Astrocyte (in vitro differentiated cells and primary cell): ENCODE measurements at regions not wholly inside any gene's neighbourhood (a gene's known extent, or its start where the extent isn't known, plus 50 kb on each side); places are given as distances from the start of the nearest gene placed in this dataset.

Source experiments
- DNase-seq: peaks from one replicate; pipeline ENCODE4 v3.0.0-alpha.2; 2010; ENCODE audit warnings: low read depth
- FAIRE-seq: peaks from 2 replicates; lab custom pipeline; 2011; peaks lifted over from hg19 to GRCh38; lab: Jason Lieb, UNC
- H2AFZ ChIP-seq: 2 replicates; pipeline ENCODE4 v1.6.0; 2012; ENCODE audit warnings: low read depth, low read length, inconsistent platforms
- H3K27ac ChIP-seq: 2 replicates; pipeline ENCODE4 v1.5.1; 2011; ENCODE audit warnings: low read depth, low read length, inconsistent platforms
- H3K27me3 ChIP-seq: 2 replicates; pipeline ENCODE4 v1.6.0; 2011; ENCODE audit warnings: low read length, inconsistent platforms; ENCODE audit not compliant: insufficient read depth
- H3K36me3 ChIP-seq: 2 replicates; pipeline ENCODE4 v1.5.1; 2011; ENCODE audit warnings: low read length, inconsistent platforms; ENCODE audit not compliant: insufficient read depth
- H3K4me1 ChIP-seq: 2 replicates; pipeline ENCODE4 v1.5.1; 2011; ENCODE audit warnings: low read length, inconsistent platforms; ENCODE audit not compliant: insufficient read depth
- H3K4me2 ChIP-seq: 2 replicates; pipeline ENCODE4 v1.6.0; 2012; ENCODE audit warnings: low read length, inconsistent platforms
- H3K4me3 ChIP-seq: 2 replicates; pipeline ENCODE4 v1.5.1; 2011; ENCODE audit warnings: low read depth, mild to moderate bottlenecking, low read length, inconsistent platforms; ENCODE audit not compliant: insufficient read depth
- H3K79me2 ChIP-seq: 2 replicates; pipeline ENCODE4 v1.6.0; 2012; ENCODE audit warnings: mild to moderate bottlenecking, low read length, inconsistent platforms; ENCODE audit not compliant: insufficient read depth
- H3K9ac ChIP-seq: 2 replicates; pipeline ENCODE4 v1.6.0; 2012; ENCODE audit warnings: mild to moderate bottlenecking, low read length, inconsistent platforms
- H3K9me3 ChIP-seq: 2 replicates; pipeline ENCODE4 v1.5.1; 2012; ENCODE audit warnings: low read depth, mild to moderate bottlenecking, low read length, inconsistent platforms; ENCODE audit not compliant: insufficient read depth
- H4K20me1 ChIP-seq: 2 replicates; pipeline ENCODE4 v1.6.0; 2012; ENCODE audit warnings: low read length, inconsistent platforms; ENCODE audit not compliant: insufficient read depth
- H3K27ac Mint-ChIP-seq: one replicate; pipeline ENCODE4 v1.8.0; 2021; ENCODE audit warnings: mild to moderate bottlenecking, mixed read lengths; ENCODE audit not compliant: unreplicated experiment
- H3K27me3 Mint-ChIP-seq: one replicate; pipeline ENCODE4 v1.8.0; 2021; ENCODE audit warnings: low read depth, mixed read lengths; ENCODE audit not compliant: unreplicated experiment
- H3K36me3 Mint-ChIP-seq: one replicate; pipeline ENCODE4 v1.8.0; 2021; ENCODE audit warnings: low read depth, mixed read lengths; ENCODE audit not compliant: unreplicated experiment
- H3K4me1 Mint-ChIP-seq: one replicate; pipeline ENCODE4 v1.8.0; 2021; ENCODE audit warnings: low read depth, mixed read lengths; ENCODE audit not compliant: unreplicated experiment
- H3K4me3 Mint-ChIP-seq: one replicate; pipeline ENCODE4 v1.8.0; 2021; ENCODE audit warnings: mild to moderate bottlenecking, moderate library complexity, mixed read lengths; ENCODE audit not compliant: unreplicated experiment
- H3K9me3 Mint-ChIP-seq: one replicate; pipeline ENCODE4 v1.8.0; 2021; ENCODE audit warnings: mild to moderate bottlenecking, mixed read lengths; ENCODE audit not compliant: unreplicated experiment
- EZH2 ChIP-seq: IDR thresholded peaks from 2 replicates; pipeline ENCODE4 v1.6.1; 2012; ENCODE audit warnings: mild to moderate bottlenecking, low read length, inconsistent platforms; ENCODE audit not compliant: insufficient read depth
- TF ChIP-seq, protein P1 (sequence below): IDR thresholded peaks from 2 replicates; pipeline ENCODE4 v1.5.1; 2011; ENCODE audit warnings: low read depth, mild to moderate bottlenecking, inconsistent platforms, low read length, moderate library complexity; ENCODE audit not compliant: insufficient read depth

DNA sequence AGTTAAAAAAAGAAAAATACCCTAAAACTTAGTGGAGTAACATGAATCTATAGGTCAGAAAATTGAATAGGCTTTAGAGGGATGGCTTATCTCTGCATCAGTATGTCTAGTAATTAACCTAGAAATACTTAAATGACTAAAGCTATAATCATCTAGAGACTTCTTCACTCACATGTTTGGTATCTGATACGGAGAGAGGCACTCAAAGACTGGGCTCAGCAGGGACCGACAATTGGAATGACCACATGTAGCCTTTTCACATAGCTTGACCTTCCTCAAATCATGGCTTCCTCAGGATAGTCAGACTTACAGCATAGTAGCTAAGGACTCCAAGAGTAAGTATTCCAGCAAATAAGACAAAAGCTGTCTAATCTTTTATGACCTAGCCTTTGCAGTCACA, 105.3 kb upstream of the RORB start:
- H3K79me2 ChIP-seq, result no peaks in the 10 kb centered on the region
- H4K20me1 ChIP-seq, result no peaks in the 10 kb centered on the region
- no peak overlapping the region for H3K4me3 Mint-ChIP-seq
- H3K27me3 ChIP-seq, result no peaks in the 10 kb centered on the region
- DNase-seq, result no peak
- H3K4me1 ChIP-seq, result no peaks in the 10 kb centered on the region
- H3K9me3 ChIP-seq, result no peaks in the 10 kb centered on the region
- no peak overlapping the region for H2AFZ ChIP-seq
- no peak overlapping the region for H3K4me3 ChIP-seq
- no peaks in the 10 kb centered on the region for H3K9me3 Mint-ChIP-seq
- H3K9ac ChIP-seq, result no peak overlapping the region
- no peaks in the 10 kb centered on the region for H3K36me3 Mint-ChIP-seq
- H3K4me2 ChIP-seq, result no peak overlapping the region
- TF ChIP-seq EZH2, result no peak
- TF ChIP-seq, protein P1, sequence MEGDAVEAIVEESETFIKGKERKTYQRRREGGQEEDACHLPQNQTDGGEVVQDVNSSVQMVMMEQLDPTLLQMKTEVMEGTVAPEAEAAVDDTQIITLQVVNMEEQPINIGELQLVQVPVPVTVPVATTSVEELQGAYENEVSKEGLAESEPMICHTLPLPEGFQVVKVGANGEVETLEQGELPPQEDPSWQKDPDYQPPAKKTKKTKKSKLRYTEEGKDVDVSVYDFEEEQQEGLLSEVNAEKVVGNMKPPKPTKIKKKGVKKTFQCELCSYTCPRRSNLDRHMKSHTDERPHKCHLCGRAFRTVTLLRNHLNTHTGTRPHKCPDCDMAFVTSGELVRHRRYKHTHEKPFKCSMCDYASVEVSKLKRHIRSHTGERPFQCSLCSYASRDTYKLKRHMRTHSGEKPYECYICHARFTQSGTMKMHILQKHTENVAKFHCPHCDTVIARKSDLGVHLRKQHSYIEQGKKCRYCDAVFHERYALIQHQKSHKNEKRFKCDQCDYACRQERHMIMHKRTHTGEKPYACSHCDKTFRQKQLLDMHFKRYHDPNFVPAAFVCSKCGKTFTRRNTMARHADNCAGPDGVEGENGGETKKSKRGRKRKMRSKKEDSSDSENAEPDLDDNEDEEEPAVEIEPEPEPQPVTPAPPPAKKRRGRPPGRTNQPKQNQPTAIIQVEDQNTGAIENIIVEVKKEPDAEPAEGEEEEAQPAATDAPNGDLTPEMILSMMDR, result no peak
- no peaks in the 10 kb centered on the region for H3K27me3 Mint-ChIP-seq
- H3K27ac ChIP-seq, result no peak overlapping the region
- peaks cover 5% of the 10 kb centered on the region for H3K4me1 Mint-ChIP-seq
- no peak overlapping the region for H3K27ac Mint-ChIP-seq
- no peaks in the 10 kb centered on the region for H3K36me3 ChIP-seq
- no peak for FAIRE-seq

DNA sequence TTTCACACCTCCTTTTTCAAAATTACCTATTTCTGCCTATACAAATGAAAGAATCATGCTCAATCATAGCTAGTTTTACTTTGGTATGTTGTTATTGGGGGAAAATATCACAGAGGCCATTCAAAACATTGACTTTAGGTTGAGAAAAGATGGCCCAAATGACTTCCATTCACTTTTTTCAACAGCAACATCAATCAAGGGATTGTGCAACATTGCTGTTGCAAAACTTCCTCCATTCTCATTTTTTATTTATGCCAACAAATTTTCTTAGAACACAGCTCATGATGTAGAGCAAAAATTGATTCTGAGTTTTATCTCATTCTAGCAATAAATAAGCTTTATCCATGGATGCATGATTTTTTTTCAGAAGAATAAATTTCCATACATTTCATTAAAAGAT, 93.6 kb upstream of the RORB start:
- Histone ChIP-seq H3K9me3 (no peaks in the 10 kb centered on the region), H3K79me2 (no peaks in the 10 kb centered on the region), H3K27me3 (no peaks in the 10 kb centered on the region), H3K4me1 (no peaks in the 10 kb centered on the region), H3K36me3 (no peaks in the 10 kb centered on the region), H2AFZ (no peak overlapping the region), H4K20me1 (no peaks in the 10 kb centered on the region), H3K27ac (no peak overlapping the region), H3K4me3 (no peak overlapping the region), H3K4me2 (no peak overlapping the region), H3K9ac (no peak overlapping the region)
- FAIRE-seq (no peak), DNase-seq (no peak)
- Mint-ChIP-seq H3K27me3 (no peaks in the 10 kb centered on the region), H3K9me3 (peaks cover 8% of the 10 kb centered on the region), H3K4me3 (no peak overlapping the region), H3K27ac (no peak overlapping the region), H3K36me3 (no peaks in the 10 kb centered on the region), H3K4me1 (no peaks in the 10 kb centered on the region)
- TF ChIP-seq, protein P1, result no peak
- TF ChIP-seq EZH2, result no peak

DNA sequence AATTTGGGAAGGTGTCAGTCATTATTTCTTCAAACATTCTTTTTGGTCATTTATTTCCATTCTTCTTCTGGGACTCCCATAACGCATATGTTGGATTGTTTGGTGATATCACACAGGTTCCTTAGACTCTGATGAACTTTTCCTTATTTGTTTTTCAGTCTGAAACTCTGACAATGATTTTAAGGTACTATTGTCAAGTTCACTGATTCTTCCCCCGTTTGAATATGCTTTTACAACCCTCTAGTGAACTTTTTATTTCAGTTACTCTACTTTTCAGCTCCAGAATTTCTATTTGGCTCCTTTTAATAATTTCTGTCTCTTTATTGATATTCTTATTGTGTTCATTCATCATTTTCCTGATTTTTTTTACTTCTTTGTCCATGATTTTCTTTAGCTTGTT, 92.5 kb upstream of the RORB start:
- Histone ChIP-seq H3K9me3 (no peaks in the 10 kb centered on the region), H3K4me3 (no peak overlapping the region), H3K27me3 (no peaks in the 10 kb centered on the region), H3K27ac (no peak overlapping the region), H3K36me3 (no peaks in the 10 kb centered on the region), H3K4me2 (no peak overlapping the region), H3K9ac (no peak overlapping the region), H2AFZ (no peak overlapping the region), H3K79me2 (no peaks in the 10 kb centered on the region), H3K4me1 (no peaks in the 10 kb centered on the region), H4K20me1 (no peaks in the 10 kb centered on the region)
- H3K4me1 Mint-ChIP-seq, result no peaks in the 10 kb centered on the region
- no peak overlapping the region for H3K4me3 Mint-ChIP-seq
- H3K27me3 Mint-ChIP-seq, result no peaks in the 10 kb centered on the region
- no peak for TF ChIP-seq EZH2
- TF ChIP-seq, protein P1, result no peak
- DNase-seq (no peak), FAIRE-seq (no peak)
- H3K27ac Mint-ChIP-seq, result no peak overlapping the region
- no peaks in the 10 kb centered on the region for H3K36me3 Mint-ChIP-seq
- peaks cover 8% of the 10 kb centered on the region for H3K9me3 Mint-ChIP-seq
